ENCODE measurements at regions not wholly inside any gene's neighbourhood (a gene's known extent, or its start where the extent isn't known, plus 50 kb on each side); places are given as distances from the start of the nearest gene placed in this dataset.

DNA sequence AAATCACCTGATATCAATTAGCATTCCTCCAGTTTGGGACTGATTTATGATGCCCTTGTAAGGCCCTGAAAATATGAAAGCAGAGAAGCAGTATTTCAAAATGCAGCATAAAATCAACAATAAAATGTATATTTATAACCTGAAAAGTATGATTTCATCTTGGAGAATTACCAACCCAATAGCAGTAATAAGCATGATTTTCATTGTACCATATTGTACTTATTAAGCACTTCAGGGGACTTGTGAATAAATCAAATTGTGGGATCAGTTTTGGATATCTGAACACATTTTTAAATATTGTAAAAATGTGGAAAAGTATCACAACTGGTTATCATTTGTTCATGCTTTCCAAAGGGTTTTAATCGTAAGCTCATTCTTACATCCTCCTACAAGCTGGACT, 250.8 kb downstream of the DMRT2 start:
- TF ChIP-seq, protein P1, sequence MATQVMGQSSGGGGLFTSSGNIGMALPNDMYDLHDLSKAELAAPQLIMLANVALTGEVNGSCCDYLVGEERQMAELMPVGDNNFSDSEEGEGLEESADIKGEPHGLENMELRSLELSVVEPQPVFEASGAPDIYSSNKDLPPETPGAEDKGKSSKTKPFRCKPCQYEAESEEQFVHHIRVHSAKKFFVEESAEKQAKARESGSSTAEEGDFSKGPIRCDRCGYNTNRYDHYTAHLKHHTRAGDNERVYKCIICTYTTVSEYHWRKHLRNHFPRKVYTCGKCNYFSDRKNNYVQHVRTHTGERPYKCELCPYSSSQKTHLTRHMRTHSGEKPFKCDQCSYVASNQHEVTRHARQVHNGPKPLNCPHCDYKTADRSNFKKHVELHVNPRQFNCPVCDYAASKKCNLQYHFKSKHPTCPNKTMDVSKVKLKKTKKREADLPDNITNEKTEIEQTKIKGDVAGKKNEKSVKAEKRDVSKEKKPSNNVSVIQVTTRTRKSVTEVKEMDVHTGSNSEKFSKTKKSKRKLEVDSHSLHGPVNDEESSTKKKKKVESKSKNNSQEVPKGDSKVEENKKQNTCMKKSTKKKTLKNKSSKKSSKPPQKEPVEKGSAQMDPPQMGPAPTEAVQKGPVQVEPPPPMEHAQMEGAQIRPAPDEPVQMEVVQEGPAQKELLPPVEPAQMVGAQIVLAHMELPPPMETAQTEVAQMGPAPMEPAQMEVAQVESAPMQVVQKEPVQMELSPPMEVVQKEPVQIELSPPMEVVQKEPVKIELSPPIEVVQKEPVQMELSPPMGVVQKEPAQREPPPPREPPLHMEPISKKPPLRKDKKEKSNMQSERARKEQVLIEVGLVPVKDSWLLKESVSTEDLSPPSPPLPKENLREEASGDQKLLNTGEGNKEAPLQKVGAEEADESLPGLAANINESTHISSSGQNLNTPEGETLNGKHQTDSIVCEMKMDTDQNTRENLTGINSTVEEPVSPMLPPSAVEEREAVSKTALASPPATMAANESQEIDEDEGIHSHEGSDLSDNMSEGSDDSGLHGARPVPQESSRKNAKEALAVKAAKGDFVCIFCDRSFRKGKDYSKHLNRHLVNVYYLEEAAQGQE (IDR thresholded peaks at IDR 0.05; ENCODE audit: borderline replicate concordance): no peak
- TF ChIP-seq, protein P2, sequence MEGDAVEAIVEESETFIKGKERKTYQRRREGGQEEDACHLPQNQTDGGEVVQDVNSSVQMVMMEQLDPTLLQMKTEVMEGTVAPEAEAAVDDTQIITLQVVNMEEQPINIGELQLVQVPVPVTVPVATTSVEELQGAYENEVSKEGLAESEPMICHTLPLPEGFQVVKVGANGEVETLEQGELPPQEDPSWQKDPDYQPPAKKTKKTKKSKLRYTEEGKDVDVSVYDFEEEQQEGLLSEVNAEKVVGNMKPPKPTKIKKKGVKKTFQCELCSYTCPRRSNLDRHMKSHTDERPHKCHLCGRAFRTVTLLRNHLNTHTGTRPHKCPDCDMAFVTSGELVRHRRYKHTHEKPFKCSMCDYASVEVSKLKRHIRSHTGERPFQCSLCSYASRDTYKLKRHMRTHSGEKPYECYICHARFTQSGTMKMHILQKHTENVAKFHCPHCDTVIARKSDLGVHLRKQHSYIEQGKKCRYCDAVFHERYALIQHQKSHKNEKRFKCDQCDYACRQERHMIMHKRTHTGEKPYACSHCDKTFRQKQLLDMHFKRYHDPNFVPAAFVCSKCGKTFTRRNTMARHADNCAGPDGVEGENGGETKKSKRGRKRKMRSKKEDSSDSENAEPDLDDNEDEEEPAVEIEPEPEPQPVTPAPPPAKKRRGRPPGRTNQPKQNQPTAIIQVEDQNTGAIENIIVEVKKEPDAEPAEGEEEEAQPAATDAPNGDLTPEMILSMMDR (IDR thresholded peaks at IDR 0.05; ENCODE audit: poor library complexity, severe bottlenecking): no peak
- TF ChIP-seq EP300 (conservative IDR thresholded peaks at IDR 0.05; ENCODE audit: poor library complexity, severe bottlenecking): no peak
- no peak for TF ChIP-seq EZH2 (IDR thresholded peaks at IDR 0.05; ENCODE audit: borderline replicate concordance, insufficient read depth, low read length, poor library complexity, severe bottlenecking)
- TF ChIP-seq TAF1 (IDR thresholded peaks at IDR 0.05; ENCODE audit: low read depth): no peak
- TF ChIP-seq POLR2AphosphoS5 (IDR thresholded peaks at IDR 0.05): no peak
- no peak for TF ChIP-seq RAD21 (conservative IDR thresholded peaks at IDR 0.05)
- no peak for TF ChIP-seq MXI1 (conservative IDR thresholded peaks at IDR 0.05; ENCODE audit: poor library complexity, severe bottlenecking)

Data from neural cell (in vitro differentiated cells).